Keratinocyte (primary cell): ENCODE measurements at regions not wholly inside any gene's neighbourhood (a gene's known extent, or its start where the extent isn't known, plus 50 kb on each side); places are given as distances from the start of the nearest gene placed in this dataset.

Experiments
- EZH2 ChIP-seq: IDR thresholded peaks from one replicate; pipeline ENCODE4 v1.6.1; 2012; ENCODE audit warnings: inconsistent platforms, mild to moderate bottlenecking, low read length, moderate library complexity
- TF ChIP-seq, protein P1 (sequence below), 3 experiments: IDR thresholded peaks in 1 of 3; conservative IDR thresholded peaks in 1 of 3; optimal IDR thresholded peaks in 1 of 3; 2 replicates in 2 of 3; 3 replicates in 1 of 3; pipeline versions ENCODE3 to v1.5.1; 2011; ENCODE audit warnings: low read length in 3 of 3, mild to moderate bottlenecking in 3 of 3, moderate library complexity in 2 of 3, control low read depth in 1 of 3, inconsistent platforms in 1 of 3; ENCODE audit not compliant: insufficient read depth in 2 of 3; ENCODE audit errors: extremely low read depth in 1 of 3

DNA sequence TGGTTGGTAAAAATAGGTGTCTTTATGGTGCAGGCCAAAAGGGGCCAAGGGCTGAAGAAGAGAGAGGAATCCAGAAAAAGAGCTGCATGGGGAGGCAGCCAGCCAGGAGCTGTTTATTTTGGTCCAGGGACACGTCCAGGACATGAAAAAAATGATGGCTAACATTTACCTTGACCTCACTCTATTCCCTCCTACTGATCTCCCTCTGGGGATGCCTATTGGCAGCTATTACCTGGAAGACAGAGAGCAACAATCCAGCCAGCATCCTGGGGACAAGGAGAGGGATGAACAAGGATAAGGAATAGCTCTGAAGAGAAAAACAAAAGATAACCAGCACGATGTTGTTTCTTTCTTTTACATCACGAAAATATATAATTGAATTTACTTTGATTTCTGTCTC is 1599.6 kb downstream of the SLITRK5 start:
- TF ChIP-seq, protein P1, sequence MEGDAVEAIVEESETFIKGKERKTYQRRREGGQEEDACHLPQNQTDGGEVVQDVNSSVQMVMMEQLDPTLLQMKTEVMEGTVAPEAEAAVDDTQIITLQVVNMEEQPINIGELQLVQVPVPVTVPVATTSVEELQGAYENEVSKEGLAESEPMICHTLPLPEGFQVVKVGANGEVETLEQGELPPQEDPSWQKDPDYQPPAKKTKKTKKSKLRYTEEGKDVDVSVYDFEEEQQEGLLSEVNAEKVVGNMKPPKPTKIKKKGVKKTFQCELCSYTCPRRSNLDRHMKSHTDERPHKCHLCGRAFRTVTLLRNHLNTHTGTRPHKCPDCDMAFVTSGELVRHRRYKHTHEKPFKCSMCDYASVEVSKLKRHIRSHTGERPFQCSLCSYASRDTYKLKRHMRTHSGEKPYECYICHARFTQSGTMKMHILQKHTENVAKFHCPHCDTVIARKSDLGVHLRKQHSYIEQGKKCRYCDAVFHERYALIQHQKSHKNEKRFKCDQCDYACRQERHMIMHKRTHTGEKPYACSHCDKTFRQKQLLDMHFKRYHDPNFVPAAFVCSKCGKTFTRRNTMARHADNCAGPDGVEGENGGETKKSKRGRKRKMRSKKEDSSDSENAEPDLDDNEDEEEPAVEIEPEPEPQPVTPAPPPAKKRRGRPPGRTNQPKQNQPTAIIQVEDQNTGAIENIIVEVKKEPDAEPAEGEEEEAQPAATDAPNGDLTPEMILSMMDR (optimal IDR thresholded peaks at IDR 0.05 in 1 of 3, IDR thresholded peaks at IDR 0.05 in 1 of 3, conservative IDR thresholded peaks at IDR 0.05 in 1 of 3; ENCODE audit: extremely low read depth in 1 of 3, insufficient read depth in 2 of 3, low read length in 3 of 3): no peak
- no peak for TF ChIP-seq EZH2
